Prostate gland (tissue), 2 donors: ENCODE measurements at regions not wholly inside any gene's neighbourhood (a gene's known extent, or its start where the extent isn't known, plus 50 kb on each side); places are given as distances from the start of the nearest gene placed in this dataset.

Experiments used
- CTCF ChIP-seq, 4 experiments: fragments of 200-600 bp in 2 of 4; fragments of 450-650 bp in 2 of 4; sonication (generic) in 2 of 4; IDR thresholded peaks; 1 replicate in 3 of 4; 2 replicates in 1 of 4; pipeline ENCODE4 v1.5.1; 2016 to 2019; ENCODE audit warnings: antibody characterized with exemption in 4 of 4, mild to moderate bottlenecking in 2 of 4, moderate library complexity in 2 of 4
- POLR2A ChIP-seq: fragments of 450-650 bp; IDR thresholded peaks from one replicate; pipeline ENCODE4 v1.6.1; 2016; ENCODE audit warnings: antibody characterized with exemption, mild to moderate bottlenecking
- POLR2AphosphoS5 ChIP-seq: sonication (generic); formaldehyde crosslinking; IDR thresholded peaks from one replicate; pipeline ENCODE4 v1.6.1; 2017; ENCODE audit warnings: antibody characterized with exemption

GRCh38 chr20:11379257-11380011 lies 538.3 kb upstream of the BTBD3 start:
- TF ChIP-seq POLR2A: no peak
- no peak for TF ChIP-seq CTCF (IDR thresholded peaks at IDR 0.05)
- no peak for TF ChIP-seq POLR2AphosphoS5
